Neural progenitor cell (in vitro differentiated cells): ENCODE measurements at regions not wholly inside any gene's neighbourhood (a gene's known extent, or its start where the extent isn't known, plus 50 kb on each side); places are given as distances from the start of the nearest gene placed in this dataset.

Source experiments
- DNase-seq: peaks from one replicate; pipeline ENCODE4 v3.0.0-alpha.2; 2016; ENCODE audit warnings: low spot score
- H2AFZ ChIP-seq: fragments of 200-600 bp; sonication (generic); replicated peaks from 2 replicates; pipeline ENCODE4 v1.6.1; 2016; ENCODE audit warnings: antibody characterized with exemption
- H3F3A ChIP-seq: fragments of 200-600 bp; sonication (generic); 2 replicates; pipeline ENCODE4 v1.6.1; 2016; ENCODE audit warnings: antibody characterized with exemption, low read depth
- H3K27ac ChIP-seq: fragments of 200-600 bp; sonication (generic); 2 replicates; pipeline ENCODE4 v1.5.1; 2016; ENCODE audit warnings: mild to moderate bottlenecking
- H3K27me3 ChIP-seq: fragments of 200-600 bp; sonication (generic); 2 replicates; pipeline ENCODE4 v1.6.1; 2016; ENCODE audit warnings: mild to moderate bottlenecking, moderate library complexity
- H3K36me3 ChIP-seq: fragments of 200-600 bp; sonication (generic); 2 replicates; pipeline ENCODE4 v1.5.1; 2016
- H3K4me1 ChIP-seq: fragments of 200-600 bp; sonication (generic); 2 replicates; pipeline ENCODE4 v1.6.1; 2016; ENCODE audit warnings: mixed run types
- H3K4me2 ChIP-seq: fragments of 200-600 bp; sonication (generic); 2 replicates; pipeline ENCODE4 v1.6.1; 2016
- H3K4me3 ChIP-seq: fragments of 200-600 bp; sonication (generic); 2 replicates; pipeline ENCODE4 v1.5.1; 2016
- H3K79me2 ChIP-seq: fragments of 200-600 bp; sonication (generic); 2 replicates; pipeline ENCODE4 v1.6.1; 2016; ENCODE audit warnings: low read depth
- H3K9ac ChIP-seq: fragments of 200-600 bp; sonication (generic); 2 replicates; pipeline ENCODE4 v1.6.1; 2016
- H3K9me3 ChIP-seq: fragments of 200-600 bp; sonication (generic); 2 replicates; pipeline ENCODE4 v1.5.1; 2016; ENCODE audit warnings: low read depth
- H4K20me1 ChIP-seq: fragments of 200-600 bp; sonication (generic); 2 replicates; pipeline ENCODE4 v1.6.1; 2016; ENCODE audit warnings: low read depth
- H3K27ac Mint-ChIP-seq: 3 replicates; pipeline ENCODE4 v1.8.0; 2021; ENCODE audit warnings: mixed read lengths
- H3K27me3 Mint-ChIP-seq: 2 replicates; pipeline ENCODE4 v1.8.0; 2022; ENCODE audit warnings: low read depth, mild to moderate bottlenecking, inconsistent platforms, moderate library complexity, mixed read lengths; ENCODE audit not compliant: insufficient read depth
- H3K36me3 Mint-ChIP-seq: 3 replicates; pipeline ENCODE4 v1.8.0; 2021; ENCODE audit warnings: mixed read lengths
- H3K4me1 Mint-ChIP-seq: 3 replicates; pipeline ENCODE4 v1.8.0; 2021; ENCODE audit warnings: mixed read lengths
- H3K4me3 Mint-ChIP-seq: 3 replicates; pipeline ENCODE4 v1.8.0; 2021; ENCODE audit warnings: mild to moderate bottlenecking, moderate library complexity, mixed read lengths
- H3K9me3 Mint-ChIP-seq: 3 replicates; pipeline ENCODE4 v1.8.0; 2020; ENCODE audit warnings: mixed read lengths
- CTCF ChIP-seq: fragments of 200-600 bp; sonication (generic); IDR thresholded peaks from 2 replicates; pipeline ENCODE4 v1.5.1; 2017; ENCODE audit warnings: antibody characterized with exemption, mild to moderate bottlenecking
- EZH2 ChIP-seq: fragments of 200-600 bp; sonication (generic); IDR thresholded peaks from 2 replicates; pipeline ENCODE4 v1.6.1; 2017; ENCODE audit warnings: antibody characterized with exemption, mild to moderate bottlenecking, moderate library complexity
- EZH2phosphoT487 ChIP-seq: fragments of 200-600 bp; sonication (generic); IDR thresholded peaks from 2 replicates; pipeline ENCODE4 v1.6.1; 2017; ENCODE audit warnings: antibody characterized with exemption

GRCh38 chr5:56712895-56713591 lies 102.3 kb upstream of the MAP3K1 start:
- H3K27ac Mint-ChIP-seq, result no peak overlapping the region
- H3K27me3 Mint-ChIP-seq, result no peaks in the 10 kb centered on the region
- no peaks in the 10 kb centered on the region for H3K4me1 Mint-ChIP-seq
- Histone ChIP-seq H4K20me1 (no peaks in the 10 kb centered on the region), H3K4me3 (no peak overlapping the region), H3K27me3 (no peaks in the 10 kb centered on the region), H2AFZ (no peak overlapping the region), H3K9ac (no peak overlapping the region), H3K36me3 (no peaks in the 10 kb centered on the region), H3F3A (no peaks in the 10 kb centered on the region), H3K4me1 (peaks cover 21% of the 10 kb centered on the region), H3K79me2 (no peaks in the 10 kb centered on the region), H3K9me3 (no peaks in the 10 kb centered on the region), H3K27ac (no peak overlapping the region), H3K4me2 (peak overlapping the region; percentile 0)
- DNase-seq, result no peak
- H3K36me3 Mint-ChIP-seq, result peaks cover 1% of the 10 kb centered on the region
- H3K9me3 Mint-ChIP-seq, result peaks cover 5% of the 10 kb centered on the region
- no peak overlapping the region for H3K4me3 Mint-ChIP-seq
- TF ChIP-seq CTCF (no peak), EZH2phosphoT487 (no peak), EZH2 (no peak)

- Mint-ChIP-seq H3K36me3 (peaks cover 3% of the 10 kb centered on the region), H3K9me3 (peaks cover 9% of the 10 kb centered on the region), H3K27ac (no peak overlapping the region), H3K4me1 (no peaks in the 10 kb centered on the region), H3K4me3 (no peak overlapping the region), H3K27me3 (no peaks in the 10 kb centered on the region)
- Histone ChIP-seq H3K4me3 (no peak overlapping the region), H3K27me3 (no peaks in the 10 kb centered on the region), H3F3A (no peaks in the 10 kb centered on the region), H3K9ac (no peak overlapping the region), H3K4me1 (peaks cover 18% of the 10 kb centered on the region), H3K36me3 (no peaks in the 10 kb centered on the region), H3K4me2 (no peak overlapping the region), H3K9me3 (no peaks in the 10 kb centered on the region), H3K79me2 (no peaks in the 10 kb centered on the region), H4K20me1 (no peaks in the 10 kb centered on the region), H3K27ac (no peak overlapping the region), H2AFZ (no peak overlapping the region)
- TF ChIP-seq CTCF (no peak), EZH2 (no peak), EZH2phosphoT487 (no peak)
- no peak for DNase-seq
Observed at GRCh38 chr5:56710826-56711590, 104.3 kb upstream of the MAP3K1 start.

- Histone ChIP-seq H3K27ac (no peak overlapping the region), H3K4me1 (no peaks in the 10 kb centered on the region), H4K20me1 (no peaks in the 10 kb centered on the region), H3K4me2 (no peak overlapping the region), H2AFZ (no peak overlapping the region), H3K9me3 (no peaks in the 10 kb centered on the region), H3K36me3 (no peaks in the 10 kb centered on the region), H3K4me3 (no peak overlapping the region), H3K27me3 (peaks cover 18% of the 10 kb centered on the region), H3F3A (no peaks in the 10 kb centered on the region), H3K79me2 (no peaks in the 10 kb centered on the region), H3K9ac (no peak overlapping the region)
- no peak for DNase-seq
- Mint-ChIP-seq H3K4me1 (no peaks in the 10 kb centered on the region), H3K36me3 (peaks cover 3% of the 10 kb centered on the region), H3K4me3 (no peak overlapping the region), H3K27me3 (no peaks in the 10 kb centered on the region), H3K27ac (no peak overlapping the region), H3K9me3 (peaks cover 9% of the 10 kb centered on the region)
- no peak for TF ChIP-seq CTCF
- TF ChIP-seq EZH2phosphoT487, result no peak
- no peak for TF ChIP-seq EZH2
Observed at GRCh38 chr5:56706504-56706903, 108.8 kb upstream of the MAP3K1 start.
